Colonic mucosa (tissue), 4 donors: ENCODE measurements at regions not wholly inside any gene's neighbourhood (a gene's known extent, or its start where the extent isn't known, plus 50 kb on each side); places are given as distances from the start of the nearest gene placed in this dataset.
"Not testable (repeated sequence)": the region's sequence is repeated elsewhere in the genome, so short reads cannot be mapped to it uniquely, and the experiment has no call there.

Experiments used
- DNase-seq: peaks from one replicate; pipeline ENCODE4 v3.0.0-alpha.2; 2020
- H3K27ac ChIP-seq: fragments of 200-600 bp; one replicate; pipeline ENCODE4 v1.8.0; 2021
- H3K27me3 ChIP-seq: fragments of 200-600 bp; one replicate; pipeline ENCODE4 v1.8.0; 2021
- H3K36me3 ChIP-seq: fragments of 200-600 bp; one replicate; pipeline ENCODE4 v1.8.0; 2021
- H3K4me1 ChIP-seq: fragments of 200-600 bp; one replicate; pipeline ENCODE4 v1.8.0; 2021; ENCODE audit warnings: mild to moderate bottlenecking
- H3K4me3 ChIP-seq: fragments of 200-600 bp; one replicate; pipeline ENCODE4 v1.8.0; 2021
- H3K9ac ChIP-seq, 2 donors: one replicate each; pipeline ENCODE4 v1.7.0; 2013; ENCODE audit warnings: control low read depth in 2 of 2, low read depth in 2 of 2, low read length in 2 of 2
- H3K9me3 ChIP-seq: fragments of 200-600 bp; one replicate; pipeline ENCODE4 v1.8.0; 2021
- intact Hi-C: fragments of 100-400 bp; cut with DNase I; formaldehyde crosslinking; loops from one replicate; pipeline ENCODE4 v1.14.1; 2022
- TF ChIP-seq, protein P1 (sequence below): fragments of 200-600 bp; IDR thresholded peaks from one replicate; pipeline ENCODE4 v1.8.0; 2022; ENCODE audit warnings: antibody characterized with exemption, mild to moderate bottlenecking
- donor health status: healthy.
- donor health status: DM: no; HTN: no; CAD: no.
- donor health status: DM: no; HTN: no; CAD: no.

DNA sequence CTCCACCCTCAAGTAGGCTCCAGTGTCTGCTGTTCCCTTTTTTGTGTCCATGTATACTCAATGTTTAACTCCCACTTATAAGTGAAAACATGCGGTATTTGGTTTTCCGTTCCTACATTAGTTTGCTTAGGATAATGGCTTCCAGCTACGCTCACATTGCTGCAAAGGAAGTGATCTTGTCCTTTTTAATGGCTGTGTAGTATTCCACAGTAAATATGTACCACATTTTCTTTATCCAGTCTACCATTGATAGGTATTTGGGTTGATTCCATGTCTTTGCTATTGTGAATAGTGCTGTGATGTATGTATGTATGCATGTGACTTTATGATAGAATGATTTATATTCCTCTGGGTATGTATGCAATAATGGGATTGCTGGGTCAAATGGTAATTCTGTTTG, 144.6 kb downstream of the BRD1 start:
- Histone ChIP-seq H3K36me3 (no peaks in the 10 kb centered on the region), H3K4me1 (no peaks in the 10 kb centered on the region), H3K27me3 (no peaks in the 10 kb centered on the region), H3K9me3 (no peaks in the 10 kb centered on the region), H3K27ac (no peak overlapping the region), H3K9ac (no peak overlapping the region), H3K4me3 (no peak overlapping the region)
- TF ChIP-seq, protein P1, sequence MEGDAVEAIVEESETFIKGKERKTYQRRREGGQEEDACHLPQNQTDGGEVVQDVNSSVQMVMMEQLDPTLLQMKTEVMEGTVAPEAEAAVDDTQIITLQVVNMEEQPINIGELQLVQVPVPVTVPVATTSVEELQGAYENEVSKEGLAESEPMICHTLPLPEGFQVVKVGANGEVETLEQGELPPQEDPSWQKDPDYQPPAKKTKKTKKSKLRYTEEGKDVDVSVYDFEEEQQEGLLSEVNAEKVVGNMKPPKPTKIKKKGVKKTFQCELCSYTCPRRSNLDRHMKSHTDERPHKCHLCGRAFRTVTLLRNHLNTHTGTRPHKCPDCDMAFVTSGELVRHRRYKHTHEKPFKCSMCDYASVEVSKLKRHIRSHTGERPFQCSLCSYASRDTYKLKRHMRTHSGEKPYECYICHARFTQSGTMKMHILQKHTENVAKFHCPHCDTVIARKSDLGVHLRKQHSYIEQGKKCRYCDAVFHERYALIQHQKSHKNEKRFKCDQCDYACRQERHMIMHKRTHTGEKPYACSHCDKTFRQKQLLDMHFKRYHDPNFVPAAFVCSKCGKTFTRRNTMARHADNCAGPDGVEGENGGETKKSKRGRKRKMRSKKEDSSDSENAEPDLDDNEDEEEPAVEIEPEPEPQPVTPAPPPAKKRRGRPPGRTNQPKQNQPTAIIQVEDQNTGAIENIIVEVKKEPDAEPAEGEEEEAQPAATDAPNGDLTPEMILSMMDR, result no peak
- intact Hi-C loops, result no loop called here
- no peak for DNase-seq

GRCh38 chr22:49680819-49681218, 146.9 kb downstream of the BRD1 start:
- H3K9ac ChIP-seq, H3K9me3 ChIP-seq, intact Hi-C loops, DNase-seq, H3K4me3 ChIP-seq, H3K4me1 ChIP-seq, H3K27ac ChIP-seq, H3K36me3 ChIP-seq, H3K27me3 ChIP-seq: not testable (repeated sequence)

DNA sequence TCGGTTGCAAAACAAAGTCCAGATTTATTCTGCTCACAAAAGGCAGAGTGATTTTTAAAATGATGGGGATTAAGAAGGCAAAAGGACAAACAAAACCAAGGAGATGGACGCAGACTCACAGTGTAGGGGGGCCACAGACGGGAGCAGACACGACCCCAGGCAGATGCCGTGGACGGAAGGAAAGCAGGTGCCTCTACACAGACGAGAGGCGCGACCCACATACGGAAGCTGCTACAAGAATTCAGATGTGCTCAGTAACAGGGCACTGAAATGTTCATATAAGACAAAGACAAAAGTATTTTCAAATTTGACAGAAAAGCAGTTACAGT, 148.9 kb downstream of the BRD1 start:
- Histone ChIP-seq H3K4me3 (no peak overlapping the region), H3K27ac (no peak overlapping the region), H3K9ac (no peak overlapping the region), H3K4me1 (no peaks in the 10 kb centered on the region), H3K36me3 (no peaks in the 10 kb centered on the region), H3K9me3 (no peaks in the 10 kb centered on the region), H3K27me3 (no peaks in the 10 kb centered on the region)
- intact Hi-C loops, result no loop called here
- TF ChIP-seq, protein P1, result no peak
- no peak for DNase-seq

GRCh38 chr22:49678137-49678841, 149.4 kb downstream of the BRD1 start:
- intact Hi-C loops, result no loop called here
- H3K36me3 ChIP-seq, result no peaks in the 10 kb centered on the region

DNA sequence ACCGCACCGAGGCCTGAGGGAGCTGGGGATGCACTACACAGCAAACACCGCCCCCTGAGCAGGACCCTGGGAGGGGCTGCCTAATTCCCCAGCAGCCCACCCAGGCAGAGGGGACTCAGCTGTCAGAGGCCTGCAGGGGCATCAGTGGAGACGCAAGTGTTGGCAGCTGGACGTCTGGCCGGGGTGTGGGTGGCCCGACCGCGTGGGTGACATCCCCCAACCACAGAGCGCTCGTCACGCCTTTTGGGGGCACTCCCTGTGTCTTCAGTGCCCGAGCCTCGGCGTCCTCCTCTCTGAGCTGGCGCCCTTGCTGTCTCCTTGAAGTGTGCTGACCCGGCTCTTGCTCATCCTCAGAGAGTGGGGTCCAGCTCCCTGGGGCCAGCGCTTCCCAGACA, 150.2 kb downstream of the BRD1 start:
- no peaks in the 10 kb centered on the region for H3K36me3 ChIP-seq
- no peak overlapping the region for H3K27ac ChIP-seq
- no peaks in the 10 kb centered on the region for H3K4me1 ChIP-seq
- H3K4me3 ChIP-seq, result no peak overlapping the region
- no peaks in the 10 kb centered on the region for H3K9me3 ChIP-seq
- H3K9ac ChIP-seq, result no peak overlapping the region
- no peak for DNase-seq
- H3K27me3 ChIP-seq, result no peaks in the 10 kb centered on the region
- TF ChIP-seq, protein P1, result no peak
- intact Hi-C loops, result no loop called here

More at GRCh38 chr22:49678137-49678841, 149.4 kb downstream of the BRD1 start:
- H3K9ac ChIP-seq, result no peak overlapping the region
- no peaks in the 10 kb centered on the region for H3K4me1 ChIP-seq
- TF ChIP-seq, protein P1, result no peak
- DNase-seq, result no peak
- no peaks in the 10 kb centered on the region for H3K9me3 ChIP-seq
- H3K4me3 ChIP-seq, result no peak overlapping the region
- no peak overlapping the region for H3K27ac ChIP-seq
- no peaks in the 10 kb centered on the region for H3K27me3 ChIP-seq

- H3K27me3 ChIP-seq, result peaks cover 1% of the 10 kb centered on the region
Measured at GRCh38 chr22:49676783-49677494, 150.7 kb downstream of the BRD1 start.

More at GRCh38 chr22:49676783-49677494, 150.7 kb downstream of the BRD1 start:
- TF ChIP-seq, protein P1, result no peak
- Histone ChIP-seq H3K36me3 (no peaks in the 10 kb centered on the region), H3K27ac (no peak overlapping the region), H3K9ac (no peak overlapping the region), H3K4me1 (no peaks in the 10 kb centered on the region), H3K9me3 (no peaks in the 10 kb centered on the region), H3K4me3 (no peak overlapping the region)
- no peak for DNase-seq
- intact Hi-C loops, result no loop called here
